GM19452 (cell line): ENCODE measurements at regions not wholly inside any gene's neighbourhood (a gene's known extent, or its start where the extent isn't known, plus 50 kb on each side); places are given as distances from the start of the nearest gene placed in this dataset.

Source experiments
- ATAC-seq: cut with Tn5 transposase; IDR thresholded peaks from one replicate; pipeline ENCODE4 v1.9.1; 2021; ENCODE audit not compliant: unreplicated experiment

- ATAC-seq, result no peak
These were observed 51.9 kb upstream of the DBX2 start for GRCh38 chr12:45102818-45103217.

- no peak for ATAC-seq
These were observed 55.1 kb upstream of the DBX2 start for GRCh38 chr12:45105996-45106395.

GRCh38 chr12:45112306-45112705 lies 61.4 kb upstream of the DBX2 start:
- ATAC-seq, result no peak

GRCh38 chr12:45121224-45121623 lies 70.3 kb upstream of the DBX2 start:
- no peak for ATAC-seq

GRCh38 chr12:45122768-45123380 lies 72.0 kb upstream of the DBX2 start:
- ATAC-seq, result no peak

- ATAC-seq, result no peak
These were observed 73.7 kb upstream of the DBX2 start for GRCh38 chr12:45124485-45125155.

GRCh38 chr12:45125997-45126396 lies 75.1 kb upstream of the DBX2 start:
- ATAC-seq, result no peak

- ATAC-seq, result no peak
These were observed 77.7 kb upstream of the DBX2 start for GRCh38 chr12:45128637-45129036.

GRCh38 chr12:45130881-45131281 lies 80.0 kb upstream of the DBX2 start:
- peak; percentile 77 for ATAC-seq

GRCh38 chr12:45131506-45131905 lies 80.6 kb upstream of the DBX2 start:
- no peak for ATAC-seq

GRCh38 chr12:45138609-45139008 lies 77.3 kb upstream of the ANO6 start:
- no peak for ATAC-seq

- no peak for ATAC-seq
These were observed 67.9 kb upstream of the ANO6 start for GRCh38 chr12:45148006-45148405.

GRCh38 chr12:45148619-45149018 lies 67.3 kb upstream of the ANO6 start:
- ATAC-seq, result no peak

- no peak for ATAC-seq
These were observed 50.6 kb upstream of the ANO6 start for GRCh38 chr12:45165284-45165683.

- ATAC-seq, result no peak
These were observed 49.8 kb upstream of the ANO6 start for GRCh38 chr12:45166056-45166455.
